ENCODE measurements at regions not wholly inside any gene's neighbourhood (a gene's known extent, or its start where the extent isn't known, plus 50 kb on each side); places are given as distances from the start of the nearest gene placed in this dataset.

GRCh38 chr21:28221984-28222383 is 770.7 kb downstream of the LTN1 start:
- Histone ChIP-seq H3K27me3 (no peaks in the 10 kb centered on the region), H3K4me3 (no peak overlapping the region), H3K9me3 (no peaks in the 10 kb centered on the region), H3K4me1 (no peaks in the 10 kb centered on the region), H3K27ac (no peak overlapping the region), H3K36me3 (no peaks in the 10 kb centered on the region)
- TF ChIP-seq CTCF (IDR thresholded peaks at IDR 0.05), result no peak
- TF ChIP-seq POLR2AphosphoS5 (IDR thresholded peaks at IDR 0.05; ENCODE audit: insufficient read depth in 1 of 2, low read depth in 1 of 2), result no peak
- TF ChIP-seq POLR2A (IDR thresholded peaks at IDR 0.05), result no peak
- no peak for DNase-seq (ENCODE audit: extremely low spot score in 2 of 2)
- intact Hi-C loops (cut with DNase I), result no loop called here

GRCh38 chr21:28220680-28221079 is 772.0 kb downstream of the LTN1 start:
- intact Hi-C loops (cut with DNase I), result no loop called here
- H3K27ac ChIP-seq, result no peak overlapping the region
- H3K4me3 ChIP-seq, result no peak overlapping the region
- no peak for DNase-seq (ENCODE audit: extremely low spot score in 2 of 2)
- no peak for TF ChIP-seq CTCF (IDR thresholded peaks at IDR 0.05)
- TF ChIP-seq POLR2AphosphoS5 (IDR thresholded peaks at IDR 0.05; ENCODE audit: insufficient read depth in 1 of 2, low read depth in 1 of 2), result no peak
- TF ChIP-seq POLR2A (IDR thresholded peaks at IDR 0.05), result no peak
- H3K36me3 ChIP-seq, result no peaks in the 10 kb centered on the region
- no peaks in the 10 kb centered on the region for H3K27me3 ChIP-seq
- no peaks in the 10 kb centered on the region for H3K9me3 ChIP-seq
- H3K4me1 ChIP-seq, result no peaks in the 10 kb centered on the region

GRCh38 chr21:28216976-28217523 is 775.6 kb downstream of the LTN1 start:
- intact Hi-C loops (cut with DNase I), result no loop called here
- H3K4me3 ChIP-seq, result no peak overlapping the region
- TF ChIP-seq POLR2A (IDR thresholded peaks at IDR 0.05) (no peak), CTCF (IDR thresholded peaks at IDR 0.05) (no peak), POLR2AphosphoS5 (IDR thresholded peaks at IDR 0.05; ENCODE audit: insufficient read depth in 1 of 2, low read depth in 1 of 2) (no peak)
- no peaks in the 10 kb centered on the region for H3K9me3 ChIP-seq
- no peaks in the 10 kb centered on the region for H3K27me3 ChIP-seq
- no peaks in the 10 kb centered on the region for H3K4me1 ChIP-seq
- no peaks in the 10 kb centered on the region for H3K36me3 ChIP-seq
- DNase-seq (ENCODE audit: extremely low spot score in 2 of 2), result no peak
- H3K27ac ChIP-seq, result no peak overlapping the region

- TF ChIP-seq POLR2A (IDR thresholded peaks at IDR 0.05) (no peak), POLR2AphosphoS5 (IDR thresholded peaks at IDR 0.05; ENCODE audit: insufficient read depth in 1 of 2, low read depth in 1 of 2) (no peak), CTCF (IDR thresholded peaks at IDR 0.05) (no peak)
- intact Hi-C loops (cut with DNase I), result no loop called here
Measured at GRCh38 chr21:28215214-28215954, 777.3 kb downstream of the LTN1 start.

GRCh38 chr21:28214786-28215185 is 777.9 kb downstream of the LTN1 start:
- Histone ChIP-seq H3K36me3 (no peaks in the 10 kb centered on the region), H3K4me3 (no peak overlapping the region), H3K9me3 (no peaks in the 10 kb centered on the region), H3K27me3 (no peaks in the 10 kb centered on the region), H3K4me1 (no peaks in the 10 kb centered on the region), H3K27ac (no peak overlapping the region)
- DNase-seq (ENCODE audit: extremely low spot score in 2 of 2), result no peak
- intact Hi-C loops (cut with DNase I), result no loop called here
- TF ChIP-seq POLR2A (IDR thresholded peaks at IDR 0.05), result no peak
- TF ChIP-seq CTCF (IDR thresholded peaks at IDR 0.05), result no peak
- no peak for TF ChIP-seq POLR2AphosphoS5 (IDR thresholded peaks at IDR 0.05; ENCODE audit: insufficient read depth in 1 of 2, low read depth in 1 of 2)

More at GRCh38 chr21:28215214-28215954, 777.3 kb downstream of the LTN1 start:
- H3K27me3 ChIP-seq, result no peaks in the 10 kb centered on the region
- no peaks in the 10 kb centered on the region for H3K9me3 ChIP-seq
- no peak for DNase-seq (ENCODE audit: extremely low spot score in 2 of 2)
- no peaks in the 10 kb centered on the region for H3K4me1 ChIP-seq
- H3K4me3 ChIP-seq, result no peak overlapping the region
- no peak overlapping the region for H3K27ac ChIP-seq
- H3K36me3 ChIP-seq, result no peaks in the 10 kb centered on the region

Data from vagina (tissue), 2 donors.